ENCODE measurements at regions not wholly inside any gene's neighbourhood (a gene's known extent, or its start where the extent isn't known, plus 50 kb on each side); places are given as distances from the start of the nearest gene placed in this dataset.
"Not testable (repeated sequence)": the region's sequence is repeated elsewhere in the genome, so short reads cannot be mapped to it uniquely, and the experiment has no call there.

DNA sequence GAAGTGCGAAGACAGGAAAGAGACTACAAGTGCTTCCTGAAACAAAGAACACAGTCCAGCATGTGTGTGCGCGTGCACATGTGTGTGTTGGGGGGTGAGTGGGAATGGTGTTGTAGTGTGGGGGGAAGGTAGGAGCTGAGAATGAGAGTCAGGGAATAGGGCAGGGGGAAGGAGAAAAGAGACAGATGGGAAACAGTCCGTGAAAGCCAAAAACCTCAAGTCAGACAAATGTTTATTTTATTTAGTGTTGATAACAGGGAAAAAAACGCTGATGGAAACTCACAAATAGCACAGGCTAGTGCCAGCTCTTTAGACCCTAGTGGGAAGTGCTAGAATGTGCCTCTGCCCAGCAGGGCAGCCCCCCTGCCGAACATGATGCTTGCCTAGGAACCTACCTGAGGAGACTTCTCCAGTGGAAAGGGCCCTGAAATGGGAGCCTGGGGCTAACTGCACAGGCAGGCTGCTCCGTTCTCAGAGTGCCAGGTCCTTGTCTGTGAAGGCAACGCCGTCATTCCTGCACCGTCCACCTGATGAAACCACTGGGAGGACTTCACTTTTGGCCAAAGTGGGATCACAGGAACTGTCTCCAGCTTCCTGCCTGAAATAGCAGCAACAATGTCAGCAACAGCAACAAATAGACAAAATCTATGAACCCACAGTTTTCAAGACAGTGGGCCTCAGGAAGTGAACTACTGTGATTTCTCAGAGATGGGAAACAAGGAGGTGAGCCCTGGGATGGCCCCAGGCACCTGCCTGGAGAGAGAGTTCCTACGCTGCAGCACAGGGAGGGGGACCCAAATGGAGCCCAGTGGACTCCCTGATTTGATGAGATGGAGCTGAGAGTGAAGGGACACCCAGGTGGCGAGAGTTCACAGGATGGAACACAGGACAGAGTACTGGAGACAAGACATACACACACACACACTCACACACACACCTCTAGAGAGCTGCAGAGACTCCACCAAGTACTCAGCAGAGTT, 379.7 kb downstream of the RPS24 start:
- no peak for DNase-seq (ENCODE audit: low read depth, low spot score)

DNA sequence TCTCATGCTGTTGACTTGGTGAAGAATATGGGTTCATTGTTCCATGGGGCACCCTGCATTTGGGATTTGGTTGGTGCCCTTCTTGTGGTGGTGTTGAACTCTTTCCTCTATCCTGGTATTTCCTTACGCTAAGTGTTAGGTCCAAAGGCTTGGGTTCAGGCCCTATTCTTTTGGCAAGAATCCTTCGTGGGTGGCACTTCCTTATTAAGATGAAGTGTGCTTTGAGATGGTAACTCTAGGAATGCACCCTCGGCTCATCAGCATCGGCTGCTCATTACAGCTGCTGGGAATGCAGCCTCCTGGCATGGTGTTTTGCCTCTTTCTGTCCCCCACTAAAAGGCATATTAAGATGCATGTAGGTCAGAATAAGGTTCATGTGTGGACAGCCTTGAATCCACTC, 380.7 kb downstream of the RPS24 start:
- DNase-seq (ENCODE audit: low read depth, low spot score): no peak

DNA sequence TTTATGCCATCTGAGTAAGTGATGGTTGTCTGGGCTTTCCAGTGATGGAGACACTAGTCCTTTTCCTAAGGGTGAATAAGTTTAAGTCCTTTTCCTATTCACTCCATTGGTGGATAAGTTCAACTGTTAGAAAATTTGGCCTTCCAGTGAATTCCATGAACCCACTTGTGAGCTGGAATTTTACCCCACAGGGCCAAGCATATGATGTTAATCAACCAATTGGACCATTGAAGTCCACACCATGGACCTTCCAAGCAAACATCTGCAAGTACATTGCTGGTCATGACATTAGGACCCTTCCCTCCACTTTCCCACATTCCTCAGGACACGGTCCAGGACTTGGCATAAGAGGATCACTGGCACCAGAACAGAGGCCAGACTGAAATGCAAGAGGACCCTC, 381.4 kb downstream of the RPS24 start:
- no peak for DNase-seq (ENCODE audit: low read depth, low spot score)

DNA sequence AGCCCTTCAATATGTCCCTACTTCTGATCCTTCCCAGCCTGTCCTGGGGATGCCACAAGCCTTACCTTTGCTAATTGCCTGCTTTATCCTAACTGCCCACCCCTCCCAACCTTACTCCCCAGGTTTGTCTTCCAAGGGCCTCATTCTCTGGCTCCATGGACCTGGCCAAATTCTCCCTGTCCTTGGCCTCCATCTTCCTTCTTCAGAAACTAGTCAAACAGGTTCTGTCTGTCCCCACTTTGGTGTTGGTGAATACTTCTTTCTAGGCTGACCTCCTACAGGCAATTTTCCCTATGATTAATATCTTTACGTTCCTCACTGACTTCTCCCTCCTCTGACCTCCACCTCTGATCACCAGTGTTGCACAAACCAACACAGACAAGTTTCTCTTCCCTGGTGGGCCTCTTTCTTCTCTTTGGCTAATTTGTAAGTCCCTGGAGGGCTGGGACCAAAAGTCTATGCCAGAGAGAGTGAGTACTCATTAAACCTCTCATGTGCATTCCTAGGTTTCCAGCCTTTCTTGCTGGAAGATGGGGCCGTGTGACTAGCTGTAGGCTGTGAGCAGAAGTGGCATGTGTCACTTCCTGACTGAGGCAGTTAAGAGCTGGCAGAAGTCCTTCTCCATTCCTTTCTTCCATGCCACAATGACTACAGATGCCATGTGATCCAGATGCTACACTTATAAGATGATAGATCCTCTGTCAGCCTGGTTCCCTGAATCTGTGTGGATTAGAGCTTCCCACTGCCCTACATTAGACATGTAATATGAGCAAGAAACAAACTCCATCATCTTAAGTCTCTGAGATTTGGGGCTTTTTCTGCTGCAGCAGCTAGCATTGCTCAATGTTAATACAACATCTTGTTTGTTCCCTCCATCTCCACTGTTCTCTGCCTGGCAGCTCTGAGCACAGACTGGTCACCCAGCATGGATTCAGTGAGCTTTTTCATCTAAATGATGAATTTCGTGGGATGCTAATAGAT, 382.7 kb downstream of the RPS24 start:
- no peak for DNase-seq (ENCODE audit: low read depth, low spot score)

DNA sequence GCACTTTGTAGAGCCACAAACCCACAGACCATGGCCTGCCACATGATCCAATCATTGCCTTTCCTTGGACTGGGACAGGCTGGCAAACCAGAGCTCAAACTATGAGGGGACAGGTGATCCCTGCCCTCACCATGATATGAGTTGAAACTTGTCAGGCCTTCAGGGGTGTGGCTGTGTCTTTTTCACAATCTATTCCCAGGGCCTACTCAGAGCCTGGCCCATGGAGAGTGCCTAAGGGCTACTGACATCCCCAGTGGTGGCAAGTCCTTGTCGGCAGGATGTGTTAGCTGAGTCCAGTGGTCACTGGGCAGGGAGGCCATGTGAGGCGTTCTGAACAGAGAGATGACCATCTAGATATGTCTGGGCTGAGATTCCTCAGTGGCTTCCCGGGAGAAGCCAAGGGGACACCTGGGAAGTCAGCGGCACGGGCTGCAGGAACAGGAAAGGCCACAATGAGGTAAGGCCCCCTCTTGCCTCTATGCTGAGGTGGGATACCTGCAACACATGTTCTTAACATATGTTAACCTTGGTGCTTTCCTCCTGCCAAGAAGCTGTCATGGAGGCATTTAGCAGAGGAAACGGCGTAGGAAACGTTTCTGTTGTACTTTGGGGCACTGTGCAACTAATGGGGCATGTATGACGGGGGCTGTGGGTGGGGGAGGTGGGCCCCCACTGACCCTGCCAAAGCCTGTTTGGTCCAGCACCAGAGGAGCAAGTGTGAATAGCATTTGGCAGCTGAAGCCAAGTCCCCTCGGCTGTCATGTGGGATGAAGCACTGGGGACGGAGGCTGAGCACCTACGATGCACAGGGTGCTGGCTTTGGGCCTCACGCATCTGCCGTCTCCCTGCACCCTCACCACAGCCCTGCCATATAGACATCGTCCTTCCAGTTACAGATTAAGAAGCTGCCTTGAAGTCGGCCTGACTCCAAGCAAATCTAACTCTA, 384.0 kb downstream of the RPS24 start:
- no peak for DNase-seq (ENCODE audit: low read depth, low spot score)

DNA sequence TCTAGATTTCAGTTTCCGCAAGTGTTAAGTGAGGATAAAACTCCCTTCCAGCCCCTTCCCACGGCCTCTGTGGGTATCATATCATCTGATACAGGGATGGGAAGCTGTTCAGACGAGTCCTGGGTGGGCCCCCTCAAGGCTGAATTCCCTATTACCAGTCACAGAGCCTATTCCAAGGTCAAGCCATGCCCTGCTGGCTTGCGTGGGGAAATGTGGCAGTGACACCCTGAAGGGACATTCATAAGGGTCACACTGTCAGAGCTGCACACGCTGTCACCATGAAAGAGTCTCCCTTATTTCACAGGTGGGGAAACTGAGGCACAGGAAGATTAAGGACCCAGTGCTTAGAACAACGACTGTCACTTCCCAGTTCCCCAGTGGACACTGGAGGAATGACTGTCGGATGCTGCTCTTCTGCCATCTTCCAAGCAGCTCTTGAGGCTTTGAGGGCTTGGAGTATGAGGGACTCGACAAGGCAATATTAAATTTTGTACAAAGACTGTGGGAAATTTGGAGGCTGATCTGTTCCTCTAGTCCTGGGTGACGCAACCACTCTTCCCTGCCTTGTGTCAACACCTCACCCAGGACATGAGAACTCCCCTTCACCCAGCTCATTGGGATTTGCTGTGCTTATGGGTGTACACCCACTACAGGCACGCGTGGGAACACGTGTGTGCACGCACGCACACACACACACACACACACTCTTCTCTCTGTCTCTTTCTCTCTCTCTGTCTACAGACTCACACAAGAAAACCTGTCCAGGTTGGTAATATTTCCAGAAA, 386.0 kb downstream of the RPS24 start:
- no peak for DNase-seq (ENCODE audit: low read depth, low spot score)

DNA sequence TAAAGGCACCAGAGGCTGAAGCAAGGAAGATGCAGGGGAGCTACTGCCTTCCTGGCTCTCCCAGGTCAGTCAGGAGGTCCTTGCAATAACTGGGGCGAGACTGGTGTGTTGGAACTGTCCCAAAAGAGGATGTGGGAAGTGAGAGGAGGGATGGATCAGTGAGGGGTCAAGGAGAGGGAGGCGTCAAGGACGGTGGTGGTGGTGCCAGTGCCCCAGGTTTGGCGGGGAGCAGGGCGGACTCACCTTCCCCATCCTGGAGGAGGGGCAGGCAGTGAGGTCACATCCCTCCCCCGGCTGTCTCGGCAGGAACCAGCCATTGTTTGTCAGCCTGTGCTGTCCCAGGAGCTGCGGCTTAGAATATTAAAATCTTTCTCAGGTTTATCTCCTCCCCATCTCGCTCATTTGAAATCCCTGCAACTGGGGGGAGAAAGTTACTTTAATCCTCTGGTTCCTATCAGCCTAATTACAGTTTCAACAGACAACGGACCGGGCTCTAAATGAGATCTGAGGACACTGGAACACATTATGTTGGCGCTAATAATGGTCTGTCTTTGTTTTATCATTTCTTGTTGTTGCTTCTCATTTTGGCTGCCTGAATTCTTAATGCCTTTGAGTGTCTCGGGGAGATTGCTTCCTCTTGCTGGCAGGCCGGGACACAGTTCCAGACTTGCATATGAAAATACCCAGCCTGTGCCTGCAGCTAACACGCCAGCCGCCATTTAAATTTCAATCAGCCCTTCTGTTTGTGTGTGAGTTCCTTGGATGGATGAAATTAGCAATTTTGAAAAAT, 387.5 kb downstream of the RPS24 start:
- no peak for DNase-seq (ENCODE audit: low read depth, low spot score)

DNA sequence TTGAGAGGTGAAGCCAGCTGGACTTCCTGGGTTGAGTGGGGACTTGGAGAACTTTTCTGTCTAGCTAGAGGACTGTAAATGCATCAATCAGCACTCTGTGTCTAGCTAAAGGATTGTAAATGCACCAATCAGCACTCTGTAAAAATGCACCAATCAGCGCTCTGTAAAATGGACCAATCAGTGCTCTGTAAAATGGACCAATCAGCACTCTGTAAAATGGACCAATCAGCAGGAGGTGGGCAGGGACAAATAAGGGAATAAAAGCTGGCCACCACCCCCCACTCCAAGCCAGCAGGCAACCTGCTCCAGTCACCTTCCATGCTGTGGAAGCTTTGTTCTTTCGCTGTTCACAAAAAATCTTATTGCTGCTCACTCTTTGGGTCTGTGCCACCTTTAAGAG, 390.4 kb downstream of the RPS24 start:
- DNase-seq (ENCODE audit: low read depth, low spot score): not testable (repeated sequence)

DNA sequence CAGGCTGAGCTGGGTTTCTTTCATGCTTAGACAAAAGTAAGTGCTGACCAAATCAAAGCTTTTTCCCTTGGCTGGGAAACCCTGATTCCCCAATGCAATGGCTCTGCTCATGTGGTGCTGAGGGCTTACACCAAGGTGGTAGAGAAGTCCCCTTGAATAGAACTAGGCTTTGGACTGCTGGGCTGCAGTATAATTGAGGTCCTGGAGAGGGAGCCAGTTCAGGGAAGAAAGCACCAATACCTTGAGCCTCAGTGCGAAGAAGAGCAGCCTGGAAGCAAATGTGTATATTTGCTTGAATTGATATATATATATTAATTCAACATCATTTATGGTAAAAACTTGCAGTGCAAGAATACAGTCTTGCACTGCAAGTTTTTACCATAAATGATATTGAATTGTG, 391.1 kb downstream of the RPS24 start:
- no peak for DNase-seq (ENCODE audit: low read depth, low spot score)

DNA sequence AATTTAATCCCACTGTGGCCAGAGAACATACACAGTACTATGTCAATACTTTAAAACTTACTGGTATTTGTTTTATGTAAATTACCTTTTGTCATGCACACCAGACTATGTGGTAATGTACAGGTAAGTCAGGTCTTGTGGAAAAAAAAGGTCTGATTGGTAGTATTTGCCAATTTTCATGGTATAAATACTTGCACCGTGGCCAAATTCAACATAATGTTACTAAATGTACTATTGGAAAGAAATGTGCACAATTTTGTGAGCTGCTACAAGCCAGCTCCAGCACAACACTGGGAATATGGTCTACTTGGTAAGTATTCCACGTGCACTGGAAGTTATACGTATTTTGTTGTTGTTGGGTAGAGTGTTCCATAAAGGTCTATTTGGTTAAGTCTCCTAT, 392.5 kb downstream of the RPS24 start:
- no peak for DNase-seq (ENCODE audit: low read depth, low spot score)

DNA sequence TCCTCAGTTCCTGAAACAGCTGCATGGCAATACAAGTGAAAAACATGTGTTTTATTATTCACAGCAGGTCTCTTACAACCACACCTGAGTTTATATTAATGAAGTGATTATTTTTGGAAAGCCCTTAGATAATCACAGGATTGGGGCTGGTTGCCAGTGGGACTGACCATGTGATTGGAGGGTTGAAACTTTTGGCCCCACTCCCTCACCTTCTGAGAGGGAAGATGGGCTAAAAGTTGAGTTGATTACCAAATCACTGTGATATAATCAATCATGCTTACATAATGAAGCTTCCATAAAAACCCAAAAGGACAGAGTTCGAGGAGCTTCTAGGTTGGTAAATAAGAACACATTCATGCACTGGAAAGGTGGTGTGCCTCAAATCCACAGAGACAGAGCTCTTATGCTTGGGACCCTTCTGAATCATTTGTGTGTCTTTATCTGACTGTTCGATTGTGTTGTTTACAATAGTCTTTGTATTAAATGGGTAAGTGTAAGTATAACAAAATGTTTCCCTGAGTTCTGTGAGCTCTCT, 393.9 kb downstream of the RPS24 start:
- DNase-seq (ENCODE audit: low read depth, low spot score): no peak

DNA sequence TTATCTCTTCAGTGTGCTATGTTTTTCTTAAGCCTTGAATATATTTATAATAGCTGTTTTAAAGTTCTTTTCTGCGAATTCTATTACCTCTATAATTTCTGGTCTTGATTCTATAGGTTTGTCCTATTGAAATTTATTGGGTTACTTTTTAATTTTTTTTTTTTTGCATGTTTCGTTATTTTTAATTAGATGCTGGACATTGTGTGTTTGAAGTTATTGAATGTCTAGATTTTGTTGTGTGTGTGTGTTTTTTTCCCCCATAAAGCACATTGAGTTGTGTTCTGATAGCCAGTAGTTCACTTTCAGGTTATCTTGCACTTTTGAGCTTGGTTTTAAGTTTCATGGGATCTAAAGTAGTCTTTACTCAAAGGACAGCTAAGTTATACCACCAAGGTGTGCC, 394.9 kb downstream of the RPS24 start:
- DNase-seq (ENCODE audit: low read depth, low spot score): no peak

DNA sequence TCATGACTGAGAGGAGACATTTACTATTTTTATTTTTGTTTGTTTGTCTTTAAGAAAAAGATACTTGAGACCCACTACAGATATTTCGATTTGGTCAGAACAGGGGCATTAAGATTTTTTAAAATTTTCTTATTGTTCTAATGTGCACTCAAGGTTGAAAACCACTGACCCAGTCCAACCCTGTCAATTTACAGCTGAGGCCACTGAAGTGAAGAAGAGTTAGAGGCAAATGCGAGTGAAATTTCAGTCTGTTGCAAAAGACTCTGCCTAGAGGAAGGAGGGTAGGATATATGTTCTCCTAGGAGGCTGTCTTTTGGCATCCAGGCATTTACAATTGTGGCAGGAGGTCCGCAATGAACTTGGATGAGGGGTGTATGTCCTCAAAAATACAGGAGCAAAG, 396.3 kb downstream of the RPS24 start:
- no peak for DNase-seq (ENCODE audit: low read depth, low spot score)

DNA sequence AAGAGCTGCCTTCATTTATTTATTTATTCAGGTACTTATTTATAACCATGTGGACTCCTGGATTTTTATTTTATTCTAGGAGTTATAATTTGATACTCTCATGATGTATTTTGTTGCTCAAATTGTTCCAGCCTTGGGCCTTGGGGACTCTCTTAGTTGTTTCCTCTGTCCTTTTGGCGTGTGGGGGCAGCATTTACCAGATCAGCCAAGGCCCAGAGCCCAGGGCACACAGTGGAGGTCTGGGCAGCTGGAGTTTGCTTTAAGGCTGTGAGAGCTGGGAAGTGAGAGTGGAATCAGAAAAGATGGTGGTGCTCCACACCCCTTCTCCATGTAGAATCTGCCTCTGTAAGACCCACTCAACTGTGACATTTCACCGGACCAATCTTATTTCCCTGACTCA, 398.9 kb downstream of the RPS24 start:
- no peak for DNase-seq (ENCODE audit: low read depth, low spot score)

DNA sequence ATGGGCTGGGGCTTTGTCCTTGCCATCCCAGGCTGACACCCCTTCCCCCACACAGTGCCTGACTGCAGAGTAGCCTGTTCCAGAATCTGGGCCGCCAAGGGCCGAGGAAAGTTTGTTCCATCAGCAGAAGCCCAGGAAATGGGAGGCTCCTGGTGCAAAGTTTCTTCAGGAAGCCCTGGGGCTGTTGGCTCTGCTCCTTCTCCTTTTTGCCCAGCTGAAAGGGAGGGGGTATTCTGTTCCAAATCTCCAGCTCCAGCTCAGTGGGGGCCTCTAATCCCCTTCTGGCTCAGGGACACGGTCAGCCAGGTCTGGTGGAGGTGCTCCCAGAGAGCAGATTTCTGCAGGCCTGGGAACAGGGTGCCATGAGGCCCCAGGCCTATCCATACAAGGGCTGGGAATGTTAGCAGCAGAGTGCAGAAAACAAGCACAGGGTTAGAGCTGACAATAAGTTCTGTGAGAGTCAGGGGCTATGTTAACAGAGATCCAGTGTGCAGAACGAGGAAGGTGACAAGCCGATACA, 399.5 kb downstream of the RPS24 start:
- DNase-seq (ENCODE audit: low read depth, low spot score): no peak

DNA sequence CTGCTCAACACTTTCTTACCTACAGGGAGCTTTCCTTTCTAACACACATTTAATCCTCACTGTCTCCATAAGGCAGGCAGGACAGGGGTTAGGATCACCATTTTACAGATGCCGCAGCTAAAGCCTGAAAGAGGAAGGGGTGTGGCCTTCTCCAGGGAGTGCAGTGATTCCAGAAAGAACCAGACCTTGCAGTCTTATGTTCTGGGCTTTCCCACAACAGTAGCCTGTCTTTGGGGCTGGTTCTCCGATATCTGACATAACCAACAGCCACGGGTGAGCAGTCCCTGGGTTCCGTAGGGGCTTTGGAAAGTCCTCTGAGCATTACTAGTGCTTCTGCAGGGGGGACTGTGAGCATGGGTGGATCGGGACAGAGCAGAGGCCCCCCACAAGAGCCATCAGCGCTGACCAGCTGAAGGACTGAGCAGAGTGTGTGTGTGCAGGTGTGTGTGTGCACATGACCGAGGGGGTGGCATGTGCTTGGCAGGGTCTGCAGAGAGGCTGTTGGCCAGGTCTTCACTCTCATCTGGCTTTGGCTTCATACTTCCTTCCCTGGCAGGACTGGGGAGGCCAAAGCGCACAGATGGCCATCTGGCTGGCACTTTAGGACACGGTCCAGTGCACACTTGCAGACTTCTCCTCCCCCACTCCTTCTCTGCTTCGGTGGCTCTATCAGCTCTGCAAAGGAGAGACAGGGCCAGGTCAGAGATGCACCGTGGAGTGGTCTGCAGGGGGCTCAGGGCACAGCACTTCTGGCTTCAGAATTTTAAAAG, 400.3 kb downstream of the RPS24 start:
- DNase-seq (ENCODE audit: low read depth, low spot score): no peak

DNA sequence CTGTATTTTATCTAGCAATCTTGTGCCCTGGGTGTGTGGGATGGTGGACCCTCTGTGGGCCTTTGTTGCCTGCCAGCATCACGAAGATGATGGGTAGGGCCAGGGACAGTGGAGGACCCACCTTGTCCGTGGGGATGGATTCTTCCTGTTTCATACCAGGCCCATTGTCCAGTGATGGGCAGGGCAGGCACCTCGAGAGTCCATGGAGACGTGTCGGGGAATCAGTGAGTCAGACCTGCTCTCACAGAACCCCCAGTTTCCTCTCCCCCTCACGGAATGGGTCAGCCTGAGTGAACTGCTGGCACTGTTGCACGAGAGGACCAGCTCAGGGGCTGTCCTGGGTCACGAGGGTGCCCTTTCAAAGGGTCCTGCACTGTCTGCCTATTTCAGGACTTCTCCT, 401.2 kb downstream of the RPS24 start:
- DNase-seq (ENCODE audit: low read depth, low spot score): no peak

DNA sequence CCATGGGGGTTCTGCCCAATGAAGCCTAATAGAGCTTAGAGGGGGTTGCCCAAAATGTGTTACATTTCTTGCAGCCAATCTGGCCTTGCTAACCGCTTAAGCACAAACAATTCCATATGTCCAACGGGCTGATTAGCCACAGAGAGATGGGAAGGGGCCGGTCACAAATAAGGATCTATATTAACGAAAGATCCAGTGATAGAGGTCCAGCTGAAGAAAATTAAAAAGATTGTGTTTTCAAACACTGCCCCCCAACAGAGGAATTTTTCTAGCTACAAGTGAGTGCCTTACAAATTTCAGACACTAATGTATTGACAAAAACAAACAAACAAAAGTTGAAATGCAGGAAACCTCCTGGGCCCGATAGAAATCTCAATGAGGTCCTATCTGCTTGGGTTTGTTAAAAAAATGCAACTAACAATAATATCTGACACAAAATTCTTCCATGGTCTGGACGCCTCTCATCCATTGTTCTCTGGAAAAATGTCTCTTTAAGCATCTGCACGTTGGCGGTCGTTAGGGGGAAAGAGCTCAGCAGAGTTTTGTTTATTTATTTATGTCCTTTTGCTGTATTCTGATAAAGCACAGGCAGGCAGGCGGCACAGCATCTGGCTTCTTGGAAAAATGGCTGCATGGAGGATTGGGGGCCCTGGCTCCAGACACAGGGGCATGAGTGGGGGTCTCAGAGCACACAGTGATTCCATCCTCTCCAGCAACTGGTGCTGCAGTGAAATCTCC, 402.0 kb downstream of the RPS24 start:
- DNase-seq (ENCODE audit: low read depth, low spot score): no peak

All from brain pericyte (primary cell).